ENCODE measurements at regions not wholly inside any gene's neighbourhood (a gene's known extent, or its start where the extent isn't known, plus 50 kb on each side); places are given as distances from the start of the nearest gene placed in this dataset.

DNA sequence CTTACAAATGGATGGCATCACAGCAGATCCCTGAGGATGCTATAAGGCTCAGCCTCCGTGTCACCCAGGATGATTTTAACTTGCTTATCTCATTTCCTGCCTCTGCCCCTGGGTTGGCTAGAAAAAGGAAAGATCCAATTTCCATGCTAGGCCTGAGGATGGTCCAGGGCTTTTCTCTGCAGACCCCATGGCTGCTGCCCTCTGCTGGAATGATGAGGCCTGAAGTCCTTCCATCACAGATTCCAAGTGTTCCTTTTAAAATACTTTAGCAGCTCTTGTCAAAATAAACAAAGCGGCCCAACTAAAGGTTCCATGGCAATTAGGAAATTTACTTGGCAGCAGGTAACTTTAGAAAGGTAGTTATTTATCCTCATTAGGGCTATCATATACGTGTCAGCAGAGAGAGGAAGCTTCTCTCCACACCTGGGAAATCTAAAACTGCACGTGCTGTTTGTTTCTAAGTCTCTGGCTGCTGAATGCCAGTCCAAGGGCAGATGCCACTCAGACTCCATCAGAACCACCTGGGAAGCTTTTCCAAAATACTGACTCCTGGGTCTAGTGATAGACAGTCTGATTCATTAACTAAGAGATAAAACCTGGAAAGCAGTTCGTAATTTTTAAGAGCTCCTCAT is 401.9 kb upstream of the IL12A start:
- TF ChIP-seq, protein P1, sequence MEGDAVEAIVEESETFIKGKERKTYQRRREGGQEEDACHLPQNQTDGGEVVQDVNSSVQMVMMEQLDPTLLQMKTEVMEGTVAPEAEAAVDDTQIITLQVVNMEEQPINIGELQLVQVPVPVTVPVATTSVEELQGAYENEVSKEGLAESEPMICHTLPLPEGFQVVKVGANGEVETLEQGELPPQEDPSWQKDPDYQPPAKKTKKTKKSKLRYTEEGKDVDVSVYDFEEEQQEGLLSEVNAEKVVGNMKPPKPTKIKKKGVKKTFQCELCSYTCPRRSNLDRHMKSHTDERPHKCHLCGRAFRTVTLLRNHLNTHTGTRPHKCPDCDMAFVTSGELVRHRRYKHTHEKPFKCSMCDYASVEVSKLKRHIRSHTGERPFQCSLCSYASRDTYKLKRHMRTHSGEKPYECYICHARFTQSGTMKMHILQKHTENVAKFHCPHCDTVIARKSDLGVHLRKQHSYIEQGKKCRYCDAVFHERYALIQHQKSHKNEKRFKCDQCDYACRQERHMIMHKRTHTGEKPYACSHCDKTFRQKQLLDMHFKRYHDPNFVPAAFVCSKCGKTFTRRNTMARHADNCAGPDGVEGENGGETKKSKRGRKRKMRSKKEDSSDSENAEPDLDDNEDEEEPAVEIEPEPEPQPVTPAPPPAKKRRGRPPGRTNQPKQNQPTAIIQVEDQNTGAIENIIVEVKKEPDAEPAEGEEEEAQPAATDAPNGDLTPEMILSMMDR (optimal IDR thresholded peaks at IDR 0.05 in 1 of 3, IDR thresholded peaks at IDR 0.05 in 1 of 3, conservative IDR thresholded peaks at IDR 0.05 in 1 of 3; ENCODE audit: extremely low read depth in 1 of 3, insufficient read depth in 2 of 3, low read length in 3 of 3), result peak; percentile 26 to 61 (median 59)
- no peak for TF ChIP-seq EZH2 (IDR thresholded peaks at IDR 0.05; ENCODE audit: low read length)
